BE2C (cell line): ENCODE measurements at regions not wholly inside any gene's neighbourhood (a gene's known extent, or its start where the extent isn't known, plus 50 kb on each side); places are given as distances from the start of the nearest gene placed in this dataset.

Source experiments
- DNase-seq: peaks from one replicate; pipeline ENCODE4 v3.0.0-alpha.2; 2020
- H3K27me3 ChIP-seq: fragments of 250-450 bp; sonication (Bioruptor Pico); 2 replicates; pipeline ENCODE4 v1.5.1; 2020; ENCODE audit warnings: mild to moderate bottlenecking
- H3K36me3 ChIP-seq: fragments of 250-450 bp; sonication (Bioruptor Pico); 2 replicates; pipeline ENCODE4 v1.5.1; 2020; ENCODE audit warnings: mild to moderate bottlenecking
- H3K4me1 ChIP-seq: fragments of 250-450 bp; sonication (Bioruptor Pico); 2 replicates; pipeline ENCODE4 v1.5.1; 2020
- H3K4me3 ChIP-seq: 2 replicates; pipeline ENCODE4 v1.5.1; 2011; ENCODE audit warnings: low read depth, low read length
- H3K9me3 ChIP-seq: fragments of 250-450 bp; sonication (Bioruptor Pico); 2 replicates; pipeline ENCODE4 v1.5.1; 2020
- TF ChIP-seq, protein P1 (sequence below): IDR thresholded peaks from 2 replicates; pipeline ENCODE4 v1.5.1; 2012; ENCODE audit warnings: mild to moderate bottlenecking, low read depth, low read length

- H3K9me3 ChIP-seq: no peaks in the 10 kb centered on the region; the same call in 1 of the 2 replicates
- no peaks in the 10 kb centered on the region for H3K27me3 ChIP-seq
- H3K4me1 ChIP-seq: peaks cover 5% of the 10 kb centered on the region
- H3K36me3 ChIP-seq: no peaks in the 10 kb centered on the region
- no peak for DNase-seq
- H3K4me3 ChIP-seq: no peak overlapping the region
- TF ChIP-seq, protein P1, sequence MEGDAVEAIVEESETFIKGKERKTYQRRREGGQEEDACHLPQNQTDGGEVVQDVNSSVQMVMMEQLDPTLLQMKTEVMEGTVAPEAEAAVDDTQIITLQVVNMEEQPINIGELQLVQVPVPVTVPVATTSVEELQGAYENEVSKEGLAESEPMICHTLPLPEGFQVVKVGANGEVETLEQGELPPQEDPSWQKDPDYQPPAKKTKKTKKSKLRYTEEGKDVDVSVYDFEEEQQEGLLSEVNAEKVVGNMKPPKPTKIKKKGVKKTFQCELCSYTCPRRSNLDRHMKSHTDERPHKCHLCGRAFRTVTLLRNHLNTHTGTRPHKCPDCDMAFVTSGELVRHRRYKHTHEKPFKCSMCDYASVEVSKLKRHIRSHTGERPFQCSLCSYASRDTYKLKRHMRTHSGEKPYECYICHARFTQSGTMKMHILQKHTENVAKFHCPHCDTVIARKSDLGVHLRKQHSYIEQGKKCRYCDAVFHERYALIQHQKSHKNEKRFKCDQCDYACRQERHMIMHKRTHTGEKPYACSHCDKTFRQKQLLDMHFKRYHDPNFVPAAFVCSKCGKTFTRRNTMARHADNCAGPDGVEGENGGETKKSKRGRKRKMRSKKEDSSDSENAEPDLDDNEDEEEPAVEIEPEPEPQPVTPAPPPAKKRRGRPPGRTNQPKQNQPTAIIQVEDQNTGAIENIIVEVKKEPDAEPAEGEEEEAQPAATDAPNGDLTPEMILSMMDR: no peak
These were observed 388.7 kb upstream of the NRP1 start for GRCh38 chr10:33723181-33723580.

DNA sequence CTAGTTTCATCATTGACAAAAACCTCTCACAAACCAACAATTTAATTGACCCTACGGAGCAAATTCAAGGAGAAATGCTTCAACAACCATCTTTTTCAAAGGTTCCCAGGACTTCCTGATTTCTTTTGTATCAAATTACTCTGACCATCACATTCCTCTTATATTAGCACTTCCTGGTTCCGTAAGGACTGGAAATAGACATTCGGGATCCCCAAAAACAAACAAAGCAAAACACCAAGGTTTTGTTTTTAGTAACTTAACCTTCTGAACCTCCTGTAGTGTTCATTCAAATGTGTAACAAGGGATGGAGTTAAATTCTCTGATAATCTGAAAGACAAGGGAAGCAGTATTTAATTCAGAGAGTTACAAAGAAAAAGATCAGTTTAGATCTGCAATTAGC lies 387.6 kb upstream of the NRP1 start:
- no peaks in the 10 kb centered on the region for H3K27me3 ChIP-seq
- no peak overlapping the region for H3K4me3 ChIP-seq
- no peaks in the 10 kb centered on the region; the same call in 1 of the 2 replicates for H3K9me3 ChIP-seq
- no peaks in the 10 kb centered on the region for H3K36me3 ChIP-seq
- DNase-seq: no peak
- peaks cover 5% of the 10 kb centered on the region for H3K4me1 ChIP-seq
- TF ChIP-seq, protein P1: no peak

- Histone ChIP-seq H3K27me3 (no peaks in the 10 kb centered on the region), H3K4me1 (peaks cover 5% of the 10 kb centered on the region), H3K4me3 (no peak overlapping the region), H3K9me3 (no peaks in the 10 kb centered on the region; the same call in 1 of the 2 replicates), H3K36me3 (no peaks in the 10 kb centered on the region)
- no peak for DNase-seq
- TF ChIP-seq, protein P1: no peak
These were observed 387.0 kb upstream of the NRP1 start for GRCh38 chr10:33721509-33721908.

- Histone ChIP-seq H3K9me3 (no peaks in the 10 kb centered on the region; the same call in 1 of the 2 replicates), H3K36me3 (no peaks in the 10 kb centered on the region), H3K4me3 (no peak overlapping the region), H3K4me1 (peaks cover 5% of the 10 kb centered on the region), H3K27me3 (no peaks in the 10 kb centered on the region)
- DNase-seq: no peak
- TF ChIP-seq, protein P1: no peak
These were observed 385.7 kb upstream of the NRP1 start for GRCh38 chr10:33720161-33720560.

GRCh38 chr10:33719005-33719703 lies 384.7 kb upstream of the NRP1 start:
- H3K27me3 ChIP-seq: no peaks in the 10 kb centered on the region
- no peaks in the 10 kb centered on the region for H3K36me3 ChIP-seq
- peaks cover 5% of the 10 kb centered on the region for H3K4me1 ChIP-seq
- DNase-seq: peak; percentile 51
- TF ChIP-seq, protein P1: no peak
- H3K9me3 ChIP-seq: no peaks in the 10 kb centered on the region; the same call in 1 of the 2 replicates
- no peak overlapping the region for H3K4me3 ChIP-seq

DNA sequence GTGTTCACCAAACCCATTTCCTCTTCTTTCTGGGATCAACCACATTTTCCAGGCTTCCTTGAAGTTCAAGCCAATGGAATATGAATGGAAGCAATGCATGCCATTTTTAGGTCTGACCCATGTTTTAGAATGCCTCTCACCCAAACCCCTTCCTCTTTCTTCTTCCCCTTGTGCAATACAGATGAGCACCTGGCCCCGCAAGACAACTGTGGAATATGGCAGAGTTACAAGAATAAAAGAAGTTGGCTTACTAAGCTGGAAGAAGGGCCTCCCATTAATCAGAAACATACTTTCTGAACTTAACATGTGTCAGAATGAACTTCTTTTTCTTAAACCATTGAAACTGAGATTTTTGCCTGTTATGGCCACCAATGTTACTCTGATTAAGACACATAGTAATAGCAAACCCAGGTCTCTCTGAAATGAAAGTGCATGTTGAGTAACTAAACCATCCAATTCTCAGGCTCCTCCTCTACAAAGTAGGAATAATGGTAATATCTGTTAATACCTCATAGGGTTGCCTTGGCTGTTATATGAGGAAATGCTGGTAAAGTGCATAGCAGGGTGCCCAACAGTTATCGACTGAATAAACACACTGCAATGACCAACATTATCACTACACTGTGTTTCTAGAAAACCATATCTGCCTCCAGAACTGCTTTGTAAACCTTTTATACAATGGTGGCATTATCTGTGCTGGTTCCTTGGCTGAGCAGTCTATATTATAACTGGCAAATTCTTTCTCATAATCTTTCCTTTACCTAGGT lies 382.2 kb upstream of the NRP1 start:
- no peaks in the 10 kb centered on the region for H3K36me3 ChIP-seq
- TF ChIP-seq, protein P1: no peak
- H3K27me3 ChIP-seq: no peaks in the 10 kb centered on the region
- no peak overlapping the region for H3K4me3 ChIP-seq
- no peaks in the 10 kb centered on the region; the same call in 1 of the 2 replicates for H3K9me3 ChIP-seq
- peaks cover 5% of the 10 kb centered on the region for H3K4me1 ChIP-seq
- no peak for DNase-seq
